Heart left ventricle (tissue), 16 donors: ENCODE measurements at regions not wholly inside any gene's neighbourhood (a gene's known extent, or its start where the extent isn't known, plus 50 kb on each side); places are given as distances from the start of the nearest gene placed in this dataset.
"Not testable (repeated sequence)": the region's sequence is repeated elsewhere in the genome, so short reads cannot be mapped to it uniquely, and the experiment has no call there.

Experiments
- ATAC-seq, 4 donors: fragments of 200-7000 bp; cut with Tn5 transposase; one replicate each; pipeline ENCODE4 v1.9.1; 2020 to 2022; ENCODE audit warnings: moderate library complexity in 4 of 4, mild to moderate bottlenecking in 3 of 4, moderate number of reproducible peaks in 1 of 4
- DNase-seq, 5 donors: peaks; one replicate each; pipeline ENCODE4 v3.0.0-alpha.2; 2020
- H3K27ac ChIP-seq, 12 donors: fragments of 200-600 bp; sonication (generic) in 4 of 12; one replicate each; pipeline versions ENCODE4 v1.5.0 to v1.8.0; 2016 to 2022; ENCODE audit warnings: mild to moderate bottlenecking in 2 of 12
- H3K27me3 ChIP-seq, 9 donors: fragments of 200-600 bp; sonication (generic) in 2 of 9; one replicate each; pipeline versions ENCODE4 v1.5.1 to v1.8.0; 2016 to 2022; ENCODE audit warnings: mild to moderate bottlenecking in 3 of 9
- H3K36me3 ChIP-seq, 9 donors: fragments of 200-600 bp; sonication (generic) in 2 of 9; one replicate each; pipeline versions ENCODE4 v1.5.0 to v1.8.0; 2018 to 2022; ENCODE audit warnings: mild to moderate bottlenecking in 2 of 9
- H3K4me1 ChIP-seq, 12 donors: fragments of 200-600 bp; sonication (generic) in 4 of 12; one replicate each; pipeline versions ENCODE4 v1.5.0 to v1.8.0; 2016 to 2022; ENCODE audit warnings: mild to moderate bottlenecking in 3 of 12
- H3K4me3 ChIP-seq, 12 donors: fragments of 200-600 bp; sonication (generic) in 4 of 12; one replicate each; pipeline versions ENCODE4 v1.5.0 to v1.8.0; 2017 to 2022; ENCODE audit warnings: mild to moderate bottlenecking in 9 of 12, moderate library complexity in 4 of 12
- H3K9me3 ChIP-seq, 12 donors: fragments of 200-600 bp; sonication (generic) in 4 of 12; one replicate each; pipeline versions ENCODE4 v1.5.0 to v1.8.0; 2016 to 2022; ENCODE audit warnings: mild to moderate bottlenecking in 1 of 12
- POLR2A ChIP-seq, 2 donors: fragments of 450-650 bp; IDR thresholded peaks; one replicate each; pipeline ENCODE4 v1.6.1; 2017; ENCODE audit warnings: antibody characterized with exemption in 2 of 2, mild to moderate bottlenecking in 2 of 2, moderate library complexity in 2 of 2
- WGBS, 4 donors: extraction: QIAGEN DNeasy Blood & Tissue Kit in 2 of 4; methylation state at CpG; one replicate each; pipeline versions ENCODE4 v1.1.5 to v1.1.7; 2013 to 2018; 5-methylcytosine and 5-hydroxymethylcytosine counted together
- intact Hi-C, 10 donors: fragments of 100-400 bp; cut with DNase I; formaldehyde crosslinking; loops; one replicate each; pipeline versions ENCODE4 v1.11.1 to v1.14.2; 2022
- TF ChIP-seq, protein P1 (sequence below), 12 donors: fragments of 200-600 bp; sonication (generic) in 4 of 12; IDR thresholded peaks; one replicate each; pipeline versions ENCODE4 v1.5.0 to v1.8.0; 2018 to 2022; ENCODE audit warnings: antibody characterized with exemption in 12 of 12, mild to moderate bottlenecking in 5 of 12
- donor health status: ischemic (EF 13 %, LVEDD 7.1; RV severe dilation, severe dysfunction).
- donor health status: healthy with polysubstance abuse.
- donor health status: DM: no; HTN: yes; CAD: no.
- donor health status: DM: no; HTN: no; CAD: no.
- donor health status: ischemic (EF 25% LVEDD 6.9; RV normal size, moderate dysfunction).
- donor health status: ischemic (EF 25% LVEDD 5.7; RV mildly dilated, moderate dysfunction).
- donor health status: healthy.
- donor health status: DM: yes; HTN: yes; CAD: no.
- donor health status: ischemic (EF 35%, LVEDD 5.7; RV mildly dilated, moderate dysfunction).
- donor health status: nonischemic (EF 11% LVEDD 7.7; RV severe dilation, severe dysfunction).
- donor health status: DM: yes; HTN: yes; CAD: no.
- donor health status: PGD.
- donor health status: ischemic (EF 29% LVEDD 5.4; RV normal size, mild dysfunction).
- donor health status: nonischemic (EF 23%, LVEDD 6.1; RV moderate dilation, normal function).

DNA sequence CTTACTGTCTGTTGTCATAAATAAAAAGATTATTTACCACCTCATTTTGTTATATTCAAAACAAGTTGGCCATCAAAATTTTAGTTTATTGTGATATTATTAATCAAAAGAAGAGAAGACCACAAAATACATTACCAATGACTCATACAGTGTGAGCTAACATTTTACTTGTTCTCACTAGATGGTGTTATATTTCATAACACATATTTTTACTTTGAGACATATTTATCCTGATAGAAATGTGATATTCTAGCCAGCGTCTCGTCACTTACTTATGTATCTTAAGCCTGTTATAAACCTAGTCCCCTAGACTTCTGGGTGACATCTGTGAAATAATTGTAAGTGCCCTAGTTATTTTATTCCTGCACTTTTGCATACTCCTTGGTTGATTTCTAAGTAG is 263.2 kb downstream of the CDH7 start:
- intact Hi-C loops: loop anchor here in 1 of 10 donors (10.0 kb wide), 1 partner anchor 59 kb away; no protein-coding TSS in a partner anchor
- H3K4me1 ChIP-seq: no peaks in the 10 kb centered on the region
- H3K36me3 ChIP-seq: no peaks in the 10 kb centered on the region
- WGBS, 4 donors: 57 to 65% (median 63%) methylated on average over 2 of the region's 2 CpGs
- H3K4me3 ChIP-seq: no peak overlapping the region
- ATAC-seq: no peak
- H3K9me3 ChIP-seq: peaks cover 0 to 12% (median 0%) of the 10 kb centered on the region in 12 donors
- DNase-seq: no peak
- no peak overlapping the region for H3K27ac ChIP-seq
- H3K27me3 ChIP-seq: no peaks in the 10 kb centered on the region
- no peak for TF ChIP-seq POLR2A (IDR thresholded peaks at IDR 0.05)
- TF ChIP-seq, protein P1, sequence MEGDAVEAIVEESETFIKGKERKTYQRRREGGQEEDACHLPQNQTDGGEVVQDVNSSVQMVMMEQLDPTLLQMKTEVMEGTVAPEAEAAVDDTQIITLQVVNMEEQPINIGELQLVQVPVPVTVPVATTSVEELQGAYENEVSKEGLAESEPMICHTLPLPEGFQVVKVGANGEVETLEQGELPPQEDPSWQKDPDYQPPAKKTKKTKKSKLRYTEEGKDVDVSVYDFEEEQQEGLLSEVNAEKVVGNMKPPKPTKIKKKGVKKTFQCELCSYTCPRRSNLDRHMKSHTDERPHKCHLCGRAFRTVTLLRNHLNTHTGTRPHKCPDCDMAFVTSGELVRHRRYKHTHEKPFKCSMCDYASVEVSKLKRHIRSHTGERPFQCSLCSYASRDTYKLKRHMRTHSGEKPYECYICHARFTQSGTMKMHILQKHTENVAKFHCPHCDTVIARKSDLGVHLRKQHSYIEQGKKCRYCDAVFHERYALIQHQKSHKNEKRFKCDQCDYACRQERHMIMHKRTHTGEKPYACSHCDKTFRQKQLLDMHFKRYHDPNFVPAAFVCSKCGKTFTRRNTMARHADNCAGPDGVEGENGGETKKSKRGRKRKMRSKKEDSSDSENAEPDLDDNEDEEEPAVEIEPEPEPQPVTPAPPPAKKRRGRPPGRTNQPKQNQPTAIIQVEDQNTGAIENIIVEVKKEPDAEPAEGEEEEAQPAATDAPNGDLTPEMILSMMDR (IDR thresholded peaks at IDR 0.05): no peak

DNA sequence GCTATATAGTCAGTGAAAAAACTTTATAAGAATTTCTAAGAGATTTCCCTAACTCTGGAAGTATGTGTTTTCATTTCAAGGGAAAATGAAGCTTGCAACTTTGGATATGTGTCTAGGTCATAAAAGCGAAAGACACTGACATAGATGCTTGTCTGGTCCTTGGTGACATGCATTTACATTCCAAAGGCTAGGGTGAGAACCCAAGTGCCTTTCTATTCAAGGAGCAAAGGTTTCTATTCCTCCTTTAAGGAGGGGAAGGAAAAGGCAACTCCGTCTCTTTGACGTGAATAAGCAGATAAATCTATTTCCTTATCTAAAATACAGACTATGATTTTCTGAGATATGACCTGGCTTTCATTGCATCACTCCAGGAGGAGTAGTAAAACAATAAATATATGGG is 261.1 kb downstream of the CDH7 start:
- 52 to 59% (median 54%) methylated on average over 3 of the region's 3 CpGs for WGBS, 4 donors
- H3K4me1 ChIP-seq: no peaks in the 10 kb centered on the region
- DNase-seq: no peak
- H3K27ac ChIP-seq: no peak overlapping the region
- peaks cover 0 to 12% (median 0%) of the 10 kb centered on the region in 12 donors for H3K9me3 ChIP-seq
- intact Hi-C loops: loop anchor here in 1 of 10 donors (10.0 kb wide), 1 partner anchor 57 kb away; no protein-coding TSS in a partner anchor
- no peak for ATAC-seq
- no peak overlapping the region for H3K4me3 ChIP-seq
- no peaks in the 10 kb centered on the region for H3K27me3 ChIP-seq
- TF ChIP-seq, protein P1 (IDR thresholded peaks at IDR 0.05): no peak
- no peak for TF ChIP-seq POLR2A (IDR thresholded peaks at IDR 0.05)
- H3K36me3 ChIP-seq: no peaks in the 10 kb centered on the region

DNA sequence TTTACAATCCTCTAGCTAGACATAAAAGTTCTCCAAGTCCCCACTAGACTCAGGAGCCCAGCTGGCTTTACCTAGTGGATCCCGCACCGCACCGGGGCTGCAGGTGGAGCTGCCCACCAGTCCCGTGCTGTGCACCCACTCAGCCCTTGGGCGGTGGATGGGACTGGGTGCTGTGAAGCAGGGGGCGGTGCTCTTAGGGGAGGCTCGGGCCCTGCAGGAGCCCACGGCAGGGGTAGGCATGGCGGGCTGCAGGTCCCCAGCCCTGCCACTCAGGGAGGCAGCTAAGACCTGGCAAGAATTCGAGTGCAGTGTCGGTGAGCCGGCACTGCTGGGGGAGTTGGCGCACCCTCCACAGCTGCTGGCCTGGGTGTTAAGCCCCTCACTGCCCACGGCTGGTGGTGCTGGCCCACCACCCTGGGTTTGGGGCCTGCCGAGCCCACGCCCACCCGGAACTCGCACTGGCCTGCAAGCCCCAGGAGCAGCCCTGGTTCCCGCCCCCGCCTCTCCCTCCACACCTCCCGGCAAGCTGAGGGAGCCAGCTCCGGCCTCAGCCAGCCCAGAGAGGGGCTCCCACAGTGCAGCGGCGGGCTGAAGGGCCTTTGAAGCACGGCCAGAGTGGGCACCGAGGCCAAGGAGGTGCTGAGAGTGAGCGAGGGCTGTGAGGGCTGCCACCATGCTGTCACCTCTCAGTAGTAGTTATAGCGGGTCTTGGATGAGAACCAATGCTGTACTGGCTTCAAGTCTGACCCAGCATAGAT is 255.2 kb downstream of the CDH7 start:
- intact Hi-C loops: no loop called here
- H3K27ac ChIP-seq: no peak overlapping the region
- peak in 1 of 5 donors; percentile 58 for DNase-seq
- 88 to 96% (median 90%) methylated on average over 5 to 28 of the region's 28 CpGs for WGBS, 4 donors
- no peaks in the 10 kb centered on the region for H3K4me1 ChIP-seq
- ATAC-seq: peak in 1 of 4 donors; percentile 44
- TF ChIP-seq, protein P1 (IDR thresholded peaks at IDR 0.05): no peak
- TF ChIP-seq POLR2A (IDR thresholded peaks at IDR 0.05): no peak
- no peaks in the 10 kb centered on the region for H3K27me3 ChIP-seq
- H3K9me3 ChIP-seq: peaks cover 0 to 12% (median 0%) of the 10 kb centered on the region in 12 donors
- H3K36me3 ChIP-seq: no peaks in the 10 kb centered on the region
- no peak overlapping the region for H3K4me3 ChIP-seq

DNA sequence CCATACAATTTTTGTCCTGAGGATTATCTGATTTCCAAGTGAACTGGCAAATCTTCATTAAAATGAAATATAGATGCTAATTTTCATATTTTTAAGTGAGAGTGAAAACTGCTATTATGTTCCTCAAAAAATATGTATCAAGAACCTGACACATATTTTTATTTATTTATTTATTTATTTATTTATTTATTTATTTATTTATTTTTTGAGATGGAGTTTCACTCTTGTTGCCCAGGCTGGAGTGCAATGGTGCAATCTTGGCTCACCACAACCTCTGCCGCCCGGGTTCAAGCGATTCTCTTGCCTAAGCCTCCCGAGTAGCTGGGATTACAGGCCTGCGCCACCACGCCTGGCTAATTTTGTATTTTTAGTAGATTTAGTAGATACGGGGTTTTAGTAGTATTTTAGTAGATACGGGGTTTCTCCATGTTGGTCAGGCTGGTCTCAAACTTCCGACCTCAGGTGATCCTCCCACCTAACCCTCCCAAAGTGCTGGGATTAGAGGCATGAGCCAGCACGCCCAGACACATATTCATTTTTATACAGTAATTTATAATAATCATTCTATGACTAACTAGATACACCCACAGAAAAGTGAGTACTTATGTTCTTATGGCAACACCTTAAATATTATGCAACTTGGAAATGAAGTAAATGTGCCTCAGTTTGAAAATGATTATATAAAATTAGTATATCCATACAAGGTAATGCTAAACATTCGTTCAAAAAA is 248.3 kb downstream of the CDH7 start:
- DNase-seq, H3K4me1 ChIP-seq, intact Hi-C loops, H3K36me3 ChIP-seq, H3K4me3 ChIP-seq, H3K27me3 ChIP-seq, ATAC-seq, H3K27ac ChIP-seq, H3K9me3 ChIP-seq: not testable (repeated sequence)
- 86 to 93% (median 88%) methylated on average over 11 of the region's 11 CpGs for WGBS, 4 donors
